GM23338 (cell line): ENCODE measurements at regions not wholly inside any gene's neighbourhood (a gene's known extent, or its start where the extent isn't known, plus 50 kb on each side); places are given as distances from the start of the nearest gene placed in this dataset.

Source experiments
- ATAC-seq: fragments of 200-7000 bp; cut with Tn5 transposase; 3 replicates; pipeline ENCODE4 v1.9.1; 2020
- DNase-seq: peaks from one replicate; pipeline ENCODE4 v3.0.0-alpha.2; 2015; ENCODE audit warnings: low spot score
- H2AFZ ChIP-seq: fragments of 200-600 bp; sonication (generic); 2 replicates; pipeline ENCODE4 v1.8.0; 2016; ENCODE audit warnings: antibody characterized with exemption, mild to moderate bottlenecking, moderate library complexity
- H3F3A ChIP-seq: fragments of 200-600 bp; sonication (generic); replicated peaks from 2 replicates; pipeline ENCODE4 v1.8.0; 2017; ENCODE audit warnings: antibody characterized with exemption, mixed run types, low read depth
- H3K27ac ChIP-seq: fragments of 200-600 bp; sonication (generic); 2 replicates; pipeline ENCODE4 v1.6.1; 2016; ENCODE audit warnings: low read depth
- H3K27me3 ChIP-seq: fragments of 200-600 bp; sonication (generic); 2 replicates; pipeline ENCODE4 v1.8.0; 2016; ENCODE audit warnings: mild to moderate bottlenecking, mixed run types, moderate library complexity; ENCODE audit not compliant: insufficient read depth
- H3K36me3 ChIP-seq: fragments of 200-600 bp; sonication (generic); 2 replicates; pipeline ENCODE4 v1.8.0; 2016; ENCODE audit warnings: mild to moderate bottlenecking; ENCODE audit not compliant: insufficient read depth
- H3K4me1 ChIP-seq: fragments of 200-600 bp; sonication (generic); 2 replicates; pipeline ENCODE4 v1.8.0; 2016; ENCODE audit warnings: mild to moderate bottlenecking, moderate library complexity; ENCODE audit not compliant: insufficient read depth
- H3K4me2 ChIP-seq: fragments of 200-600 bp; sonication (generic); 2 replicates; pipeline ENCODE4 v1.7.1; 2017; ENCODE audit warnings: mixed run types
- H3K4me3 ChIP-seq: fragments of 200-600 bp; sonication (generic); 2 replicates; pipeline ENCODE4 v1.6.1; 2016; ENCODE audit warnings: mixed run types
- H3K79me2 ChIP-seq: fragments of 200-600 bp; sonication (generic); replicated peaks from 2 replicates; pipeline ENCODE4 v1.8.0; 2017; ENCODE audit warnings: mild to moderate bottlenecking; ENCODE audit not compliant: insufficient read depth
- H3K9me2 ChIP-seq: fragments of 200-600 bp; sonication (generic); 2 replicates; pipeline ENCODE4 v1.8.0; 2017; ENCODE audit not compliant: insufficient read depth
- H4K20me1 ChIP-seq: fragments of 200-600 bp; sonication (generic); replicated peaks from 2 replicates; pipeline ENCODE4 v1.8.0; 2017; ENCODE audit warnings: mild to moderate bottlenecking; ENCODE audit not compliant: insufficient read depth
- H3K27ac Mint-ChIP-seq: 2 replicates; pipeline ENCODE4 v1.8.0; 2020; ENCODE audit warnings: inconsistent platforms, mild to moderate bottlenecking, moderate library complexity, mixed read lengths
- H3K27me3 Mint-ChIP-seq: 3 replicates; pipeline ENCODE4 v1.8.0; 2022; ENCODE audit warnings: low read depth, mild to moderate bottlenecking, moderate library complexity, mixed read lengths, inconsistent platforms; ENCODE audit not compliant: insufficient read depth, poor library complexity
- H3K36me3 Mint-ChIP-seq: 3 replicates; pipeline ENCODE4 v1.8.0; 2021; ENCODE audit warnings: low read depth, mild to moderate bottlenecking, inconsistent platforms, moderate library complexity, mixed read lengths
- H3K4me1 Mint-ChIP-seq: 3 replicates; pipeline ENCODE4 v1.8.0; 2020; ENCODE audit warnings: mild to moderate bottlenecking, inconsistent platforms, mixed read lengths
- H3K4me3 Mint-ChIP-seq: 3 replicates; pipeline ENCODE4 v1.8.0; 2021; ENCODE audit warnings: moderate library complexity, mild to moderate bottlenecking, inconsistent platforms, mixed read lengths
- H3K9me3 Mint-ChIP-seq: 3 replicates; pipeline ENCODE4 v1.8.0; 2020; ENCODE audit warnings: moderate library complexity, mild to moderate bottlenecking, inconsistent platforms, mixed read lengths
- CREB1 ChIP-seq: fragments of 250-450 bp; sonication (Bioruptor Pico); IDR thresholded peaks from 2 replicates; pipeline ENCODE4 v1.5.0; 2020; ENCODE audit warnings: low read depth, mild to moderate bottlenecking, moderate library complexity
- EZH2 ChIP-seq: fragments of 200-600 bp; sonication (generic); IDR thresholded peaks from one replicate; pipeline ENCODE4 v1.8.0; 2017; ENCODE audit warnings: antibody characterized with exemption, mild to moderate bottlenecking, low read depth; ENCODE audit not compliant: unreplicated experiment
- EZH2phosphoT487 ChIP-seq: fragments of 200-600 bp; sonication (generic); IDR thresholded peaks from one replicate; pipeline ENCODE4 v1.8.1; 2018; ENCODE audit warnings: antibody characterized with exemption; ENCODE audit not compliant: unreplicated experiment
- JUNB ChIP-seq: IDR thresholded peaks from one replicate; pipeline ENCODE4 v1.6.1; 2016; ENCODE audit warnings: antibody characterized with exemption; ENCODE audit not compliant: unreplicated experiment
- NANOG ChIP-seq: IDR thresholded peaks from 2 replicates; pipeline ENCODE4 v1.6.1; 2016; ENCODE audit warnings: antibody characterized with exemption, borderline replicate concordance
- POLR2AphosphoS5 ChIP-seq: IDR thresholded peaks from 2 replicates; pipeline ENCODE4 v1.6.1; 2016; ENCODE audit warnings: antibody characterized with exemption, low read depth
- REST ChIP-seq: IDR thresholded peaks from one replicate; pipeline ENCODE4 v1.6.1; 2018; ENCODE audit warnings: antibody characterized with exemption; ENCODE audit not compliant: unreplicated experiment
- STAT1 ChIP-seq: IDR thresholded peaks from one replicate; pipeline ENCODE4 v1.6.1; 2016; ENCODE audit warnings: antibody characterized with exemption; ENCODE audit not compliant: unreplicated experiment
- ZNF114 ChIP-seq: fragments of 250-450 bp; sonication (Bioruptor Pico); IDR thresholded peaks from 2 replicates; pipeline ENCODE4 v1.5.0; 2020; ENCODE audit warnings: mild to moderate bottlenecking, moderate library complexity
- ZNF331 ChIP-seq: fragments of 250-450 bp; sonication (Bioruptor Pico); IDR thresholded peaks from 2 replicates; pipeline ENCODE4 v1.5.0; 2020; ENCODE audit warnings: low read depth, mild to moderate bottlenecking, moderate library complexity
- TF ChIP-seq, protein P1 (sequence below): fragments of 250-450 bp; sonication (Bioruptor Pico); IDR thresholded peaks from 2 replicates; pipeline ENCODE4 v1.5.0; 2020; ENCODE audit warnings: mild to moderate bottlenecking, moderate library complexity
- TF ChIP-seq, protein P2 (sequence below): IDR thresholded peaks from 2 replicates; pipeline ENCODE4 v1.6.1; 2016; ENCODE audit warnings: antibody characterized with exemption
- TF ChIP-seq, protein P3 (sequence below), 2 experiments: fragments of 200-600 bp in 1 of 2; sonication (generic) in 1 of 2; conservative IDR thresholded peaks; 2 replicates each; pipeline versions ENCODE4 v1.5.1 to v1.6.1; 2016 to 2017; ENCODE audit warnings: antibody characterized with exemption in 2 of 2, low read depth in 2 of 2, mild to moderate bottlenecking in 2 of 2, moderate library complexity in 1 of 2

DNA sequence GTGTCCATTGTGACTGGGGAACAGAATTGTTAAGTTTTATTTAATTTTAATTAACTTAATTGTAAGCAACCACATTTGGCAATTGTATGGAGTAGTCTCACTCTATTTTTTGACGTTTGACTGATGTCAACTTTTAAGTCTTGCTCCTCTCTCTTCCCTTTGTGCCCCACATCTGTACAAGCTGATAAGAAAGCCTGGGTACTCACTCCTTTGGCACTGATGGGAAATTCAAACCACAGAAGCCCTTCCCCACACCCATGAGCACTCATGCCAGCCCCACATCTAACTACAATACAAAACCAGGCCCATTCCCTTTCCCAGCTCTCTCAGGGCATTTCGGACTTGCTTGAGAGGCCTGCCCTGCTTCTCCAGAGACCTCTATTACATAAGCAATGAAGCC is 451.5 kb upstream of the KIF2A start:
- no peaks in the 10 kb centered on the region for H3K36me3 ChIP-seq
- no peak overlapping the region for H3K4me2 ChIP-seq
- ATAC-seq, result no peak
- H3K27ac ChIP-seq, result no peak overlapping the region
- no peaks in the 10 kb centered on the region for H3K36me3 Mint-ChIP-seq
- no peaks in the 10 kb centered on the region for H3K27me3 ChIP-seq
- H3K4me3 ChIP-seq, result no peak overlapping the region
- no peaks in the 10 kb centered on the region for H3K4me1 ChIP-seq
- no peaks in the 10 kb centered on the region for H3K4me1 Mint-ChIP-seq
- TF ChIP-seq STAT1 (no peak), CREB1 (CRISPR knock-in tag) (no peak), EZH2 (no peak), POLR2AphosphoS5 (no peak), NANOG (no peak), EZH2phosphoT487 (no peak), ZNF114 (CRISPR knock-in tag) (no peak), JUNB (no peak), ZNF331 (CRISPR knock-in tag) (no peak), REST (no peak)
- TF ChIP-seq, protein P1, sequence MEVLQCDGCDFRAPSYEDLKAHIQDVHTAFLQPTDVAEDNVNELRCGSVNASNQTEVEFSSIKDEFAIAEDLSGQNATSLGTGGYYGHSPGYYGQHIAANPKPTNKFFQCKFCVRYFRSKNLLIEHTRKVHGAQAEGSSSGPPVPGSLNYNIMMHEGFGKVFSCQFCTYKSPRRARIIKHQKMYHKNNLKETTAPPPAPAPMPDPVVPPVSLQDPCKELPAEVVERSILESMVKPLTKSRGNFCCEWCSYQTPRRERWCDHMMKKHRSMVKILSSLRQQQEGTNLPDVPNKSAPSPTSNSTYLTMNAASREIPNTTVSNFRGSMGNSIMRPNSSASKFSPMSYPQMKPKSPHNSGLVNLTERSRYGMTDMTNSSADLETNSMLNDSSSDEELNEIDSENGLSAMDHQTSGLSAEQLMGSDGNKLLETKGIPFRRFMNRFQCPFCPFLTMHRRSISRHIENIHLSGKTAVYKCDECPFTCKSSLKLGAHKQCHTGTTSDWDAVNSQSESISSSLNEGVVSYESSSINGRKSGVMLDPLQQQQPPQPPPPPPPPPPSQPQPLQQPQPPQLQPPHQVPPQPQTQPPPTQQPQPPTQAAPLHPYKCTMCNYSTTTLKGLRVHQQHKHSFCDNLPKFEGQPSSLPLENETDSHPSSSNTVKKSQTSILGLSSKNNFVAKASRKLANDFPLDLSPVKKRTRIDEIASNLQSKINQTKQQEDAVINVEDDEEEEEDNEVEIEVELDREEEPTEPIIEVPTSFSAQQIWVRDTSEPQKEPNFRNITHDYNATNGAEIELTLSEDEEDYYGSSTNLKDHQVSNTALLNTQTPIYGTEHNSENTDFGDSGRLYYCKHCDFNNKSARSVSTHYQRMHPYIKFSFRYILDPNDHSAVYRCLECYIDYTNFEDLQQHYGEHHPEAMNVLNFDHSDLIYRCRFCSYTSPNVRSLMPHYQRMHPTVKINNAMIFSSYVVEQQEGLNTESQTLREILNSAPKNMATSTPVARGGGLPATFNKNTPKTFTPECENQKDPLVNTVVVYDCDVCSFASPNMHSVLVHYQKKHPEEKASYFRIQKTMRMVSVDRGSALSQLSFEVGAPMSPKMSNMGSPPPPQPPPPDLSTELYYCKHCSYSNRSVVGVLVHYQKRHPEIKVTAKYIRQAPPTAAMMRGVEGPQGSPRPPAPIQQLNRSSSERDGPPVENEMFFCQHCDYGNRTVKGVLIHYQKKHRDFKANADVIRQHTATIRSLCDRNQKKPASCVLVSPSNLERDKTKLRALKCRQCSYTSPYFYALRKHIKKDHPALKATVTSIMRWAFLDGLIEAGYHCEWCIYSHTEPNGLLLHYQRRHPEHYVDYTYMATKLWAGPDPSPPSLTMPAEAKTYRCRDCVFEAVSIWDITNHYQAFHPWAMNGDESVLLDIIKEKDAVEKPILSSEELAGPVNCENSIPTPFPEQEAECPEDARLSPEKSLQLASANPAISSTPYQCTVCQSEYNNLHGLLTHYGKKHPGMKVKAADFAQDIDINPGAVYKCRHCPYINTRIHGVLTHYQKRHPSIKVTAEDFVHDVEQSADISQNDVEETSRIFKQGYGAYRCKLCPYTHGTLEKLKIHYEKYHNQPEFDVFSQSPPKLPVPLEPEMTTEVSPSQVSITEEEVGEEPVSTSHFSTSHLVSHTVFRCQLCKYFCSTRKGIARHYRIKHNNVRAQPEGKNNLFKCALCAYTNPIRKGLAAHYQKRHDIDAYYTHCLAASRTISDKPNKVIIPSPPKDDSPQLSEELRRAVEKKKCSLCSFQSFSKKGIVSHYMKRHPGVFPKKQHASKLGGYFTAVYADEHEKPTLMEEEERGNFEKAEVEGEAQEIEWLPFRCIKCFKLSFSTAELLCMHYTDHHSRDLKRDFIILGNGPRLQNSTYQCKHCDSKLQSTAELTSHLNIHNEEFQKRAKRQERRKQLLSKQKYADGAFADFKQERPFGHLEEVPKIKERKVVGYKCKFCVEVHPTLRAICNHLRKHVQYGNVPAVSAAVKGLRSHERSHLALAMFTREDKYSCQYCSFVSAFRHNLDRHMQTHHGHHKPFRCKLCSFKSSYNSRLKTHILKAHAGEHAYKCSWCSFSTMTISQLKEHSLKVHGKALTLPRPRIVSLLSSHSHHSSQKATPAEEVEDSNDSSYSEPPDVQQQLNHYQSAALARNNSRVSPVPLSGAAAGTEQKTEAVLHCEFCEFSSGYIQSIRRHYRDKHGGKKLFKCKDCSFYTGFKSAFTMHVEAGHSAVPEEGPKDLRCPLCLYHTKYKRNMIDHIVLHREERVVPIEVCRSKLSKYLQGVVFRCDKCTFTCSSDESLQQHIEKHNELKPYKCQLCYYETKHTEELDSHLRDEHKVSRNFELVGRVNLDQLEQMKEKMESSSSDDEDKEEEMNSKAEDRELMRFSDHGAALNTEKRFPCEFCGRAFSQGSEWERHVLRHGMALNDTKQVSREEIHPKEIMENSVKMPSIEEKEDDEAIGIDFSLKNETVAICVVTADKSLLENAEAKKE (CRISPR knock-in tag), result no peak
- TF ChIP-seq, protein P2, sequence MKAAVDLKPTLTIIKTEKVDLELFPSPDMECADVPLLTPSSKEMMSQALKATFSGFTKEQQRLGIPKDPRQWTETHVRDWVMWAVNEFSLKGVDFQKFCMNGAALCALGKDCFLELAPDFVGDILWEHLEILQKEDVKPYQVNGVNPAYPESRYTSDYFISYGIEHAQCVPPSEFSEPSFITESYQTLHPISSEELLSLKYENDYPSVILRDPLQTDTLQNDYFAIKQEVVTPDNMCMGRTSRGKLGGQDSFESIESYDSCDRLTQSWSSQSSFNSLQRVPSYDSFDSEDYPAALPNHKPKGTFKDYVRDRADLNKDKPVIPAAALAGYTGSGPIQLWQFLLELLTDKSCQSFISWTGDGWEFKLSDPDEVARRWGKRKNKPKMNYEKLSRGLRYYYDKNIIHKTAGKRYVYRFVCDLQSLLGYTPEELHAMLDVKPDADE, result no peak
- TF ChIP-seq, protein P3, sequence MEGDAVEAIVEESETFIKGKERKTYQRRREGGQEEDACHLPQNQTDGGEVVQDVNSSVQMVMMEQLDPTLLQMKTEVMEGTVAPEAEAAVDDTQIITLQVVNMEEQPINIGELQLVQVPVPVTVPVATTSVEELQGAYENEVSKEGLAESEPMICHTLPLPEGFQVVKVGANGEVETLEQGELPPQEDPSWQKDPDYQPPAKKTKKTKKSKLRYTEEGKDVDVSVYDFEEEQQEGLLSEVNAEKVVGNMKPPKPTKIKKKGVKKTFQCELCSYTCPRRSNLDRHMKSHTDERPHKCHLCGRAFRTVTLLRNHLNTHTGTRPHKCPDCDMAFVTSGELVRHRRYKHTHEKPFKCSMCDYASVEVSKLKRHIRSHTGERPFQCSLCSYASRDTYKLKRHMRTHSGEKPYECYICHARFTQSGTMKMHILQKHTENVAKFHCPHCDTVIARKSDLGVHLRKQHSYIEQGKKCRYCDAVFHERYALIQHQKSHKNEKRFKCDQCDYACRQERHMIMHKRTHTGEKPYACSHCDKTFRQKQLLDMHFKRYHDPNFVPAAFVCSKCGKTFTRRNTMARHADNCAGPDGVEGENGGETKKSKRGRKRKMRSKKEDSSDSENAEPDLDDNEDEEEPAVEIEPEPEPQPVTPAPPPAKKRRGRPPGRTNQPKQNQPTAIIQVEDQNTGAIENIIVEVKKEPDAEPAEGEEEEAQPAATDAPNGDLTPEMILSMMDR (conservative IDR thresholded peaks at IDR 0.05; ENCODE audit: low read depth in 2 of 2), result no peak
- no peaks in the 10 kb centered on the region for H3K79me2 ChIP-seq
- no peak for DNase-seq
- no peaks in the 10 kb centered on the region for H3K9me2 ChIP-seq
- H4K20me1 ChIP-seq, result no peaks in the 10 kb centered on the region
- no peaks in the 10 kb centered on the region for H3K9me3 Mint-ChIP-seq
- H3K27ac Mint-ChIP-seq, result no peak overlapping the region
- H3K27me3 Mint-ChIP-seq, result no peaks in the 10 kb centered on the region
- no peak overlapping the region for H3K4me3 Mint-ChIP-seq
- H2AFZ ChIP-seq, result no peak overlapping the region
- no peaks in the 10 kb centered on the region for H3F3A ChIP-seq
